Stimulated activated CD4-positive, alpha-beta T cell treated with anti-CD3 and anti-CD28 coated beads, Interleukin-4, amount 100 ng/mL, for 24 hours (primary cell): ENCODE measurements at regions not wholly inside any gene's neighbourhood (a gene's known extent, or its start where the extent isn't known, plus 50 kb on each side); places are given as distances from the start of the nearest gene placed in this dataset.
"Not testable (repeated sequence)": the region's sequence is repeated elsewhere in the genome, so short reads cannot be mapped to it uniquely, and the experiment has no call there.

Experiments used
- DNase-seq: peaks from one replicate; pipeline ENCODE4 v3.0.0-alpha.2; 2020

DNA sequence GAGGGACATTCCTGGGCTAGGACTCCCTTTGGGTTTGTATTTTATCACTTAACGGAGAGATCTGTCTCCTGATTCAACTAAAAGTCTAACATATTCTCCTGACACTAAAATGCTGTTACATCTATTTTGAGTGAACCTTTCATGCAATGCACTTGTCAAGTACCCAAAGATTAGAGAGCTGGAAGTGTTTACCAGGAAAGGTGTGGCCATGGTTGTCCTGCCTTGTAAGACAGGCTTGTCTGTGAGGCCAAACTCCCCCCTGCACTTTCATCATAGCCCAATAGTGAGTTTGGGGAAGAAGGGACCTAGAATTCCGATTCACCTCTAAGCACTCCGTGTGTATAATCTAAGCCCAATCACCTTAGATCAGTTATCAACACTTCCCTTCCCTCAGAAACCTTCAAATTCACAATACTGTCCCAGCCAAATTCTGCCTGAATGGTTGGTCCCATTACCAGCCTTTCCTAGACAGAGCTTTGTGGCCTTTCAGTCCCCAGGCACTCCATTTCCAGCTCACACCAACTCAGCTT is 162.6 kb upstream of the NAMPT start:
- no peak for DNase-seq

DNA sequence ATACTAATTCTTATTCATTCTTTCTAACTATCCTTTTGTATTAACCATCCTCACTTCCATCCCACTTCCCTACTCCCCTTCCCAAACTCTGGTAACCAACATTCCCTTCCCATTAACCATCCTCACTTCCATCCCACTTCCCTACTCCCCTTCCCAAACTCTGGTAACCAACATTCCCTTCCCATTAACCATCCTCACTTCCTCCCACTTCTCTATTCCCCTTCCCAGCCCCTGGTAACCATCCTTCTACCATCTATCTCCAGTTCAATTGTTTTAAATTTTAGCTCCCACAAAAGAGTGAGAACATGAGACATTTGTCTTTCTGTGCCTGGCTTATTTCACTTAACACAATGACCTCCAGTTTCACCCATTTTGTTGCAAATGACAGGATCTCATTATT is 160.6 kb upstream of the NAMPT start:
- not testable (repeated sequence) for DNase-seq

DNA sequence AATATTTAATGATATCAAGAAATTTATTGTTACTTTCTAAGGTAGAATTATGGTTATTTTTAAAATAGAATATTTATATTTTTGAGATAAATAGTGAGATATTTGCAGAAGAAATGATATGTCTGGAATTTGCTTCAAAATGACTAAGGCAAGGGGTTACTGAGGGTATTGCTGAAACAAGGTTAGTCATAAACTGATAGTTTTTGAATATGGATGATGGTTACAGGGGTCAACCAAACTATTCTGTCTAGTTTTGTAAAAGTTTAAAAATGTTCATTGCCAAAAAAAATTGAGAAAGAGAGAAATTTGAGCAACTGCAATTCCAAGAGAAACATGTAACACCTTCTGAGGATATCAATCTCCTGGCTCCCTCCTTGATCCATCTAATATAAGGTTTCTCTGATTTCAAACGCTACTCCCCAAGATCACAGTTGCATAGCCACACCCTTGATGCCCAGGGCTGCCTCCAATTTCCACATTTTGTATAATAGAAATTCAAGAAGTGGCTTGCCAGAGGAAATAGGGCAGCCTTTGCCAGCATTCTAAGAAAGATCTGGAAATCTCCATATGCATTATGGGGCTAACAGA is 159.4 kb upstream of the NAMPT start:
- no peak for DNase-seq

DNA sequence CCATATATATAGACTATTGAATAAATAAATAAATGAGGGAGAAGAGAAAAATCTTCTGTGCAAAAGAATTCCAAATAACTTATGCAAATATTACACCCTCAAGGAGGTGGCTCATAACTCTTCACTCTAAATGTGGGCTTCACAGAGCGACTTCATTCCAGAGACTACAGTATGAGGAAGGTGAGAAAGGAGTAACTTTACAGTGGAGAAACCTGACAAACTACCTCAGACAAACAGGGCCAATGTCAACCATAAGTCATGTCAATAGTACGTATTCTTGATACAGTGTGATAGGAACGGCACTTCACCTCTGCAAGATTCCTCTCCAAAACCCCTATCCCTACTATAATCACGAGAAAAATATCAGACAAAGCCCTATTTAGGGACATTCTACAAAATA is 158.4 kb upstream of the NAMPT start:
- DNase-seq: no peak

DNA sequence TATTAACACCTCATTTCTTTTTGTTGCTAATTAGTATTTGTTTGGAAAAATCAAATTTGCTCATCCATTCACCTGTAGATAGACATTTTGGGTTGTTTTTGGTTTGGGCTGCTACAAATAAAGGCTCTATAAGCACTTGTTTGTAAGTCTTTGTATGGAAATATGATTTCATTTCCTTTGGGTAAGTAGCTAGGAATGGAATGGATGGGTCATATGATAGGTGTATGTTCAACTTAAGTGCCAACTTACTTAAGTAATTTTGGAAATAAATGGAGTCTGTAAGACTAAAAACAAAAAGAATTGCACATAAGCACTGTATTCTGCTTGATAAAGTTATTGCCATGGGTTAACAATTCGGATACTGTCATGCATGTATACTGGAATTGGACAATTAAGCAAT is 157.7 kb upstream of the NAMPT start:
- no peak for DNase-seq

DNA sequence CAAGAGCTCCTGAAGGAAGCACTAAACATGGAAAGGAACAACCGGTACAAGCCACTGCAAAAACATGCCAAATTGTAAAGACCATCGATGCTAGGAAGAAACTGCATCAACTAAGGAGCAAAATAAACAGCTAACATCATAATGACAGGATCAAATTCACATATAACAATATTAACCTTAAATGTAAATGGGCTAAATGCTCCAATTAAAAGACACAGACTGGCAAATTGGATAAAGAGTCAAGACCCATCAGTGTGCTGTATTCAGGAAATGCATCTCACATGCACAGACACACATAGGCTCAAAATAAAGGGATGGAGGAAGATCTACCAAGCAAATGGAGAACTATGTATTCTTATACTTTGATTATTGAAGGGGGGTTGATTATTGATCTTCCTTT is 156.6 kb upstream of the NAMPT start:
- DNase-seq: not testable (repeated sequence)

DNA sequence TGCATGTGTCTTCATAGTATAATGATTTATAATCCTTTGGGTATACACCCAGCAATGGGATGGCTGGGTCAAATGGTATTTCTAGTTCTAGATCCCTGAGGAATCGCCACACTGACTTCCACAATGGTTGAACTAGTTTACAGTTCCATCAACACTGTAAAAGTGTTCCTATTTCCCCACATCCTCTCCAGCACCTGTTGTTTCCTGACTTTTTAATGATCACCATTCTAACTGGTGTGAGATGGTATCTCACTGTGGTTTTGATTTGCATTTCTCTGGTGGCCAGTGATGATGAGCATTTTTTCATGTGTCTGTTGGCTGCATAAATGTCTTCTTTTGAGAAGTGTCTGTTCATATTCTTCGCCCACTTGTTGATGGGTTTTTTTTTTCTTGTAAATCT is 152.2 kb upstream of the NAMPT start:
- DNase-seq: not testable (repeated sequence)

DNA sequence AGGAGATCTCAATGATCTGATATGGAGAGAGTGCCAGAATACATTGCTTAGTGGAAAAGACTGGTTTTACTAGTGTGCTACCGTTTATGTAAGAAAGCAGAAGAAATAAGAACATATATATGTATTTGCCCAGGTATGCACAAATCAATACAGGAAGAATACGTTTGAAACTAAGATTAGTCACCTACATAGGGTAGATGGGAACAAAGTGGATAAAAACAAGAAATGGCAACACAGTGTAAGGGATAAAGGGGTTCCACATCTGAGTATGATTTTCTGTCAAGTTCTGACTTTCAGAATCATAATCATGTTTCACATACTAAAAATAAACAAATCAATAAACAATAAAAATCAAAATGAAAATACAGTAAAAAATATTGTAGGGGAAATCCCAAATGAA is 148.6 kb upstream of the NAMPT start:
- no peak for DNase-seq

DNA sequence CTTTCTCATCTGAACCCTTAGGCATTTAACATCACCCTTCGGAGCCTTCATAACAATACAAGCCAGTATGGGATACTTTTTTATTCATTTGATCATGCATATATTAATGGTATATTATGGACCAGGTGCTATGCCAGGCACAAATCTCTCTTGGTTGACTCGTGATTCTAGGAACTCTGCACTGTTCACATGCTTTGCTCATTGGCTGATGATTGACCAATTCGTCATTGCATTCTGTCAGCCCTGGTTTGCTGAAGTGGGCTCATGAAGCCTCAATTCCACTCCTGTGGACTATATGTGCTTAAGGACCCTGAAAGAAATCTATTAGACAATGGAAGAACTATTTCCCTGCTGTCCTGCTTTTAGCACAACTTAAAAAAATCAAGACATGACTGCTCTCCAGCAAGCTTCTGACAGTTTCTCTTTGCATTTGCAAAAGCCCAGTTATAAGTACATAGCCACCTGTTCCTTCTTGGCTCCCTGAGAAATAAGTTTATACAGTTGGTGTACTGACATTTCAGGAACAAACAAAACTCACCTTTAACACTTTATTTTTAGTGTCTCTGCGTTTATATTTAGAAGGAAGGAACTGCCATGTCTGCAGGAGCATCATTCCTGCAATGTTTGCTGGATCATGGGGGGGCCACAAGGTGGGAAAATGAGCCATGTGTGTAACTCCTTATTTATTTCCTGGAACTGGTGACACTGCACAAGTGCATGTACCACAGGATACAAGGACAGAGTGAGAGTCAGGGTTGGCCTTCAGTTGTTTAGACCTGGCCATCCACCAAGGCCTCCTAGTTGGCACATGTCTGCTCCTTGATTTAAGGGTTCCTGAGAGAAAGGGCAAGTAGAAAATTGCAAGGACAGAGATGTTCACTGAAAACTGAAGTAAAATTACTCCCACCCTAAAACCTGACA is 146.0 kb upstream of the NAMPT start:
- DNase-seq: no peak

DNA sequence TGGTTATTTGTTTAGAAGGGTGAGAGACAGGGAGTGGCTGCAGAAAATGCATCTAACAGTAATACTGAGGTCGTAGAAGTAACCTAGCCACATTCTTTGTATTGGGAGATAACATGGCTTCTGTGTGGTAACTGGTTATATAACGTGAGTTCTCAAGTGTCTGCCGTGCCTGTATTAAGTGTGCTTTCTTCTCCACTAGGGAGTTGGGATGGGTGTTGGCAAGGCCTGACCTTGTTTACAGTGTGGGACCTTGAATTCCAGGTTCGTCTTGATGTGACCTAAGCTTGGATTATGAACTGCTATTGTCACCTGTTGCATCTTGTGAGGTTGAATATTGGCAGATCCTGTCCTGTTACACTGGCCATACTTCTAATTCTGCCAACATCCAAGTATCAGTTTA is 145.3 kb upstream of the NAMPT start:
- DNase-seq: no peak

DNA sequence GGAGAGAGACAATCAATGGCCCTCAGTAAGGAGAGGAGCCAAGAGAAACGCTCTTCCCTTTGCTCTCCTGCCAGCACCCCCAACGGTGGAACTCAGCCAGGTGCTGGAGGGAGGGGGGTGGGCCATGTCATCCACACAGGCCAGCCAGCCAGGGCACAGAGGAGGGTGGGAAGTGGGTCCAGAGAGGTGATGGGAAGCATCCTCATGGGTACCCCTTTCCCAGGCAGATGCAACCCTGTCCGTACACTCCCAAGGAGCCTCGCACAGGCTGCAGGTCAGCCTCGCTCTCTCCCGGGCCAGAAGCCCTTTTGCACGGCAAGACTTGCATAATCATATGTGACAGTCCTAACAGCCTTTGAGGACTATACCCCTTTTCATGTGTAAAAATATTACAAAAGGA is 142.0 kb upstream of the NAMPT start:
- no peak for DNase-seq

DNA sequence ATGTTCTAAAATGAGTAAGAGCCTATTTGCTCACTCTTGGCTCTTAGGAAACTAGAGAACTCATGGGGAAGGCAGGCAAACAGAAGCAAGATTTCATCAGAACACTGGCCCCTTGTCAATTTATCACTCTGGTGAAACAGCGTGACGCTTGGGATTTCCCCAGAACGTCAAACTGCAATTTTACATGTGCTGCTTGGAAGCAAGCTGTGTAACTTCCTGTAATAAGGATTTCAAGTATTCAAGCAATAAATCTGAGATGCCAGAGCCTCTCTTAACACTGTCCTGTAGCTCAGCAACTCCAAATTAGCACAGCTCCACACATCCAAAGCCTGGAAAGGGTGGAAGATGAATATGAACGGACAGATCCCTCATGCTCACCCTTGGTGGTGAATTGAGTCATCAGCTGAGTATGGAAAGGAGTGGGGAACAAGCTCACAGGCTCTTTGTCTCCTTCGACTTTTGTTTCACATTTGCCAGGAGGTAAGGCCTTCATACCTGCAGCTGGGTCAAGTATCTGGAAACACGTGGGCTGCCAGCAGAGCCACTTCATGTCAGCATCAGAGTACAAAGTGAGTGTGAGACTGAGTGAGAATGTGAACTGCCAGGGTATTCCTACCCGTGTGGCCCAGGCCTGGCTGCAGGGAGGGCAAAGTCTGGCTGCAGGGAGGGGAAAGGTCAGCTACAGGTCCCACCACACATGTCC is 140.4 kb upstream of the NAMPT start:
- peak; percentile 86 for DNase-seq

DNA sequence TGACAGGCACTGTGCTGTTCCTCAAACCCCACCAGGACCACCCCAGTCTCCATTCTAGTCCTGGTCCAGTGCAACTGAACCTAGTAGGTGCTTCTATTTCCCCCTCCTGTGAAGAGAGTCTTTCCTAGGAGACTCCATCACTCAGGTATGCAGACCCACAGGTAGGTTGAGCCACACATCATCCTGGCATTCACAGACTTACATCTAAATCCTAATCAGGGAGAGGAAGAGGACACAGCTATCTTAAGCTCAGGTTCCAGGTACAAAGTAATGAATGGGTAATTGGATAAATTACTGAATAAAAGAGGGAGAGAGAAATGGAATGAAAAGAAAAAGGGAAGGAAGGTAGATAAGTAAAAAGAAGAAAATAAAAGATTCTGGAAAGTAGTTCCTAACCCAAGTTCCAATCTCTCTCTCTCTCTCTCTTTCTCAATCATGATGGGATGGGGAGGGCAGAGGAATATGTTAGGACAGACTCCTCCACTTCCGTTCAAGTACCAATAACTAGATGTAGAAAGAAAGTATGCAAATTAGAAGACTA is 139.8 kb upstream of the NAMPT start:
- no peak for DNase-seq

DNA sequence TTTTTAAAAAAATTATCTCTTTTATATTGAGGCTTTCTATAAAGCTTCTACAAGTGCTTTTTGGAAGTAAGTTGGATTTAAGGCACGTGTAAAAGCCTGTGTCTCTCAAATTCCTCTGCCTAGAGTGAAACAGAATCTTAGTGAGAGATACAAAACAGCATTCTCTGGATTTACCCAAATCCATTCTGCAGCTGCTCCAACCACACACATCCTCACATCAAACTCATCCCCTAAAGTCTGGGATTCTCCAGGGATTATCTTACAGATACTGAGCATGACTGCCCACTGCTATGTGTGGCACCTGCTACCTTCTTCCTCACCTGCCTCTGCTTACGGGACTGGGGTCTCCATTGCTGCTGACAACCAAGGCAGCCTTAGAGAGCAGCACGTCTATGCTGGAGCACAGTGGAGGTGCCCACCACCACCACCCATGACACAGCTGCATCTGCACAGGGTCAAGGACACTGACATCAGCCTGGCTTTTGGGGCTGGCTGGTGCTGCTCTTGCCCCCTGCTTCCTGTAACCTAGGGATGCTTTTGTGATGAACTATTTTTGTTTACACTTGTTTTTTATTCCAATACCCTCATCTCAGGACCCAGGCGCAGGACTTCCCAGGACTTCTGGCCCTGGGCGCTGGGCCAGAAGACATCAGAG is 139.2 kb upstream of the NAMPT start:
- no peak for DNase-seq

DNA sequence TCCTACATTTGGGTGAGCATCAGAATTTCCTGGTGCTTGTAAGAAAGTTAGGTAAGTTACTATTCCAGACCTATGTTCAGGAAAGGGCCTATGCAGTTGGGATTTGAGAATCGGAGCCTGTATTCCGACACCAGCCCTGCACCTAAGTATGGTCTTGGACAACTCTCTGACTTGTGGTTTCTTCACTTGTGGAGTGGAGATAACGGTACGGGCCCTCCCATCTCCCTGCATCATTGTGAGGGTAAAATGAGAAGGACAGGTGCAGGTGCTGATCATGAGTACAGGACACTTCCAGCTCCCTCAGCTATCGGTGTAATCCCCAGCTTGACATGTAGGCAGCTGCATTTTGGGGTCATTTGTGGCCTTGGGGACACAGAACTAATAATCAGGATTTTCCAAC is 138.3 kb upstream of the NAMPT start:
- no peak for DNase-seq

DNA sequence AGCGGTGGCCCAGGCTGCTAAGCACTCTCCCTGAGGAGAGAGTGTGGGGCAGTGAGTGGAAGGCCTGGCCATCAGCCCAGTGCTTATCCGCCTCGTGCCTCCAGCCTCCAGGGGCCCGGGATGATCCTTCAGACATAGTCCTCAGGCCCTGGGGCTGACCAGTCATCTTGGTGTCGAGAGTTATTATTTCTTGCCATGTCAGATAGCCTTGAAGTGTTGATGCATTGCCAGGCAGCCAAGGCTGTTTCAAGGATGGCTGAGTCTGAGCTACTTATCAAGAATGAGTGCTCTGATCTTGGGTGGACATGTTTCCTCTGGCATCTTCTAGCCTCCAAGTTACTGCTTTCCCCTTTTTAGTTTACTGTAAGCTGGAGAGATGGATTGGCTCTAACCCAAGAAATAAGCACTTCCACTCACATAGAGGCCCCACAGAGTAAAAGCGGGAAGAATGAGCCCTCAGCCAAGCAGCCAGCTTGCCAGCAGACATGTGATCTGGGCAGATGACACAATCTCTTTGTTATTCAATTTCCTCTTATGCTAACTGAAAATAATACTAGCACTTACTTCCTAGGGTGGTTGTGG is 136.5 kb upstream of the NAMPT start:
- DNase-seq: no peak

DNA sequence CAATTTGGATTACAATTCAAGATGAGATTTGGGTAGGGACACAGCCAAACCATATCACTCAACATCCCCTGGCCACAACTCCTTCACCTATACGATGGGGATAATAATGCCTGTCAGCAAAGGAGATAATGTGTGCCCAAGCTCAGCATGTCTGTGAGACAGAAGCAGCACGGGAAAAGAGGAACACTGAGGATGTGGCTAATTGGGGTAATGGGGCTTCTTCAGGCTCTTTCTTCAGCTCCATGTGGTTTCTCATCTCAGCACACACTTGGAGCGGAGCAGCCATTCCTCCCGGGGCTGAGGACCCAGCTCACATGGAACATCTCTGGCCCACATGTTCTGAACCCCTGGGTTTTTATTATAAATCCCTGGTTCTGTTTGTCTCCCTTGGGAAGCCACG is 136.0 kb upstream of the NAMPT start:
- no peak for DNase-seq

DNA sequence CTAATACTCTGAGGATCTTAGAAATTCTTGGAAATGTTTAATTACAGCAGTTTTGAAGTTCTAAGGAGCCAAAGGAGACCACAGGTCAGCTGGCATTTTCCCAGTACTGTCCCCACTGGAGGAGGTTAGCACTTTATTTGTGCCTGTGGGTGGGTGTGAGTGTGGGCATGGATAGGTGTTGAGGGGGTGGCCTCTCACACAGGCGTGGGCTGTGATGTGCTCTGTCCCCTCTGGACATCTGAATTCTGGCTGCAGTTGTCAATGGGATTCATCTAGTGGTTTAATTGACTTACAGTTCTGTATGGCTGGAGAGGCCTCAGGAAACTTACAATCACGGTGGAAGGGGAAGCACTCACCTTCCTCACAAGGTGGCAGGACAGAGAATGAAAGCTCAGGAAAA is 135.4 kb upstream of the NAMPT start:
- DNase-seq: no peak

DNA sequence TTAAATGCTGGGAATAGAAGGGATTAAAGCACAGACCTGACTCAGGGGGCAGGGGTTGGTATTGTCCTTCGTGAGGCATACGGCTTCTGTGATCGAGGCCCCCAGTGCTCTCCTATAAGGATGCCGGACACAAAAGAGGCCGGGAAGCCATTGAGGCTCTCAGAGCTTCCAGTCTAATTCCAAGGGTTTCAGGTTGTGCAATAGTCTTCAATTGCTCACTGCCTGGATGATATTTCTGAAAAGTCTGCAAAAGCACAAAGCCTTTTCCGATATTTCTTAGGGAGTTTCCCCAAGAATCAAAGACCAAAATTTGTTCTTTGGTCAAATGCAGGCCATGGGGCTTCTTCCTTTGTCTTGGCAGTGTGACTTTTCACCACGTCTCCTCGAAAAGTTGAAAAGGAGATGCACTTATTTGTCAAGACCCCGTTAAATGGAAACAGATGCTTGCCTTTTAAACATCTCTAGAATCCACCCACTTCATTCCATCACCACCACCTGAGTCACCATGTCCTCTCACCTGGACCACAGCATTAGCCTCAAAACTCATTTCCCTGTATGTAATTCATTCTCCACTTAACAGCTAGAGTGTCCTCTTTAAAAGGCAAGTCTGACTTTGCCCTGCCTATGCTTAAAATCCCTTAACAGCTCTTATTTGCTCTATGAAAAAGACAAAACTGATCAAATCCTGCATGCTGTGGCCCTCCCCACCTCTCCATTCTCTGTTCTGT is 134.8 kb upstream of the NAMPT start:
- DNase-seq: peak; percentile 42

DNA sequence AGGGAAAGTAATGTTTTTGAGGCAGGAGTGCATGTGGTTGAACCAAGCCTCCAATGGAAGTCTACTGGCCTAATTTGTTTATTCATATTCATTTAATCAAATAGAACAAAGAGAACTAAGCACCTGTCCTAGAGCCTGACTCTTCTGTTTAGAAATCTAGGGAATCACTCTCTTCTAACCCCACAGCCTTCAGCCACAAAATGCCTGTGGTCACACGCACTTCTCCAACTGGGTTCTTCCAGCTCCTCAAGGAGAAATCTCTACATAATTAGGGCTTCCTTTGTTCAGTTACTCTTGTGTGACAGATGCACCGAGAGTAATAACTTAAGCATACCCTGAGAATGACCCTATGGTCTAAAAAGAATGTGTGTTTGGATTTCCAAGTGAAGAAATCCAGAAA is 133.7 kb upstream of the NAMPT start:
- no peak for DNase-seq

DNA sequence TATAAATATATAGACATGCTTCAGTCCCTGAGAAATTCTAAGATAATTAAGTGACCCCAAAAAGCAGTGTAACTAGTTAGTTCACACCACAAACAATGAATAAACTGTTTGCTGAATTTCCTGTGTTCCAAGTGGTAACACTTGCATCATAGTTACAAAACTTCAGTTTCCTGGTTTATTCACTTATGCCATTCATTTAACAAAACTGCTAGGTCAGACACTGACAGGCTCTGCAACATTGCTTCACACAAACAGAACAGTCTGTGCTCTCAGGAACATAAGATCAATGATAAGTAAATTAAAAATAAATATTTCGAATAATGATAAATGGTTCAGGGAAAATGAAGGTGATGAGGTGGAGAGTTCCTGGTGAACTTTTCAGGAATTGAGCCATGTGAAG is 133.3 kb upstream of the NAMPT start:
- no peak for DNase-seq
